B cell (primary cell): ENCODE measurements at regions not wholly inside any gene's neighbourhood (a gene's known extent, or its start where the extent isn't known, plus 50 kb on each side); places are given as distances from the start of the nearest gene placed in this dataset.

ENCODE experiments used
- ATAC-seq: fragments of 200-7000 bp; cut with Tn5 transposase; one replicate; pipeline ENCODE4 v1.10.0; 2021; ENCODE audit warnings: low read depth, mild to moderate bottlenecking, moderate number of reproducible peaks, moderate library complexity
- CTCF ChIA-PET: fragments of 350-600 bp; sonication (Branson Sonifier 250); formaldehyde crosslinking; loops from one replicate; lab custom pipeline; 2021; ENCODE audit warnings: antibody characterized with exemption, inconsistent platforms; lab: Charles Lee
- POLR2A ChIA-PET: fragments of 350-600 bp; sonication (Branson Sonifier 250); formaldehyde crosslinking; loops from one replicate; lab custom pipeline; 2021; ENCODE audit warnings: antibody characterized with exemption; lab: Charles Lee
- DNase-seq: peaks from one replicate; pipeline ENCODE4 v3.0.0; 2013
- H2AFZ ChIP-seq: 2 replicates; pipeline ENCODE4 v1.6.1; 2012; ENCODE audit warnings: mild to moderate bottlenecking, low read depth, low read length; ENCODE audit not compliant: insufficient read depth, poor library complexity, severe bottlenecking
- H3K27ac ChIP-seq, 2 donors: 1 replicate in 1 of 2; 2 replicates in 1 of 2; pipeline ENCODE4 v1.5.1; 2012 to 2013; ENCODE audit warnings: low read length in 2 of 2, mild to moderate bottlenecking in 2 of 2, moderate library complexity in 1 of 2
- H3K27me3 ChIP-seq, 4 experiments: fragments of 200-600 bp in 1 of 4; sonication (generic) in 1 of 4; replicated peaks in 1 of 4; 1 replicate in 2 of 4; 2 replicates in 2 of 4; pipeline versions ENCODE4 v1.6.1 to v1.7.0; 2013 to 2016; ENCODE audit warnings: low read length in 3 of 4, mild to moderate bottlenecking in 2 of 4, mixed read lengths in 1 of 4, moderate library complexity in 1 of 4; ENCODE audit not compliant: insufficient read depth in 4 of 4, control insufficient read depth in 3 of 4; ENCODE audit errors: control extremely low read depth in 1 of 4
- H3K36me3 ChIP-seq, 2 experiments: replicated peaks in 1 of 2; 1 replicate in 1 of 2; 2 replicates in 1 of 2; pipeline versions ENCODE4 v1.6.1 to v1.7.1; 2013; ENCODE audit warnings: low read length in 1 of 2; ENCODE audit not compliant: insufficient read depth in 2 of 2, control insufficient read depth in 1 of 2; ENCODE audit errors: control extremely low read depth in 1 of 2, extremely low read depth in 1 of 2
- H3K4me1 ChIP-seq, 2 donors: fragments of 200-600 bp in 1 of 2; sonication (generic) in 1 of 2; 1 replicate in 1 of 2; 2 replicates in 1 of 2; pipeline versions ENCODE4 v1.5.1 to v1.6.1; 2013 to 2017; ENCODE audit warnings: low read length in 2 of 2; ENCODE audit not compliant: control insufficient read depth in 2 of 2, insufficient read depth in 2 of 2
- H3K4me2 ChIP-seq: replicated peaks from 2 replicates; pipeline ENCODE3; 2012; ENCODE audit warnings: mild to moderate bottlenecking, low read depth, low read length; ENCODE audit not compliant: poor library complexity, severe bottlenecking
- H3K4me3 ChIP-seq, 5 experiments: fragments of 200-600 bp in 1 of 5; sonication (generic) in 1 of 5; 1 replicate in 3 of 5; 2 replicates in 2 of 5; pipeline versions ENCODE4 v1.5.1 to v1.7.0; 2011 to 2016; ENCODE audit warnings: low read length in 4 of 5, mild to moderate bottlenecking in 4 of 5, low read depth in 2 of 5, control low read depth in 1 of 5, moderate library complexity in 1 of 5; ENCODE audit not compliant: insufficient read depth in 1 of 5; ENCODE audit errors: control extremely low read depth in 1 of 5, extremely low read depth in 1 of 5
- H3K79me2 ChIP-seq: fragments of 200-600 bp; sonication (generic); one replicate; pipeline ENCODE4 v1.6.0; 2016; ENCODE audit warnings: low read length; ENCODE audit not compliant: control insufficient read depth, insufficient read depth
- H3K9ac ChIP-seq: fragments of 200-600 bp; sonication (generic); 2 replicates; pipeline ENCODE4 v1.6.1; 2017; ENCODE audit warnings: mild to moderate bottlenecking, low read length, moderate library complexity
- H3K9me3 ChIP-seq, 3 donors: one replicate each; pipeline versions ENCODE4 v1.6.1 to v1.7.1; 2013; ENCODE audit warnings: low read length in 2 of 3; ENCODE audit not compliant: control insufficient read depth in 2 of 3, insufficient read depth in 1 of 3; ENCODE audit errors: control extremely low read depth in 1 of 3
- H4K20me1 ChIP-seq: 2 replicates; pipeline ENCODE4 v1.6.0; 2012; ENCODE audit warnings: mild to moderate bottlenecking, low read length; ENCODE audit not compliant: insufficient read depth, control insufficient read depth, poor library complexity, severe bottlenecking
- H3K27ac Mint-ChIP-seq: one replicate; pipeline ENCODE4 v1.8.0; 2021; ENCODE audit warnings: mixed read lengths
- H3K27me3 Mint-ChIP-seq: one replicate; pipeline ENCODE4 v1.8.0; 2021; ENCODE audit warnings: mixed read lengths
- H3K4me1 Mint-ChIP-seq: one replicate; pipeline ENCODE4 v1.8.0; 2021; ENCODE audit warnings: mixed read lengths
- H3K4me3 Mint-ChIP-seq: one replicate; pipeline ENCODE4 v1.8.0; 2021; ENCODE audit warnings: mixed read lengths
- H3K9me3 Mint-ChIP-seq: one replicate; pipeline ENCODE4 v1.8.0; 2022; ENCODE audit warnings: mixed read lengths; ENCODE audit not compliant: insufficient read depth
- EZH2 ChIP-seq: IDR thresholded peaks from 2 replicates; pipeline ENCODE4 v1.6.1; 2012; ENCODE audit warnings: borderline replicate concordance, low read depth, mild to moderate bottlenecking, moderate library complexity, low read length; ENCODE audit not compliant: insufficient read depth, poor library complexity, severe bottlenecking
- WGBS: methylation state at CpG from one replicate; pipeline ENCODE4 v1.1.5; 2013; ENCODE audit warnings: missing lambda C conversion rate; ENCODE audit not compliant: insufficient coverage; 5-methylcytosine and 5-hydroxymethylcytosine counted together
- intact Hi-C: fragments of 100-400 bp; cut with micrococcal nuclease; formaldehyde crosslinking; loops from one replicate; pipeline ENCODE4 v1.10.0; 2022
- TF ChIP-seq, protein P1 (sequence below): fragments of 200-600 bp; IDR thresholded peaks from one replicate; pipeline ENCODE4 v1.8.0; 2022; ENCODE audit warnings: antibody characterized with exemption, mild to moderate bottlenecking

DNA sequence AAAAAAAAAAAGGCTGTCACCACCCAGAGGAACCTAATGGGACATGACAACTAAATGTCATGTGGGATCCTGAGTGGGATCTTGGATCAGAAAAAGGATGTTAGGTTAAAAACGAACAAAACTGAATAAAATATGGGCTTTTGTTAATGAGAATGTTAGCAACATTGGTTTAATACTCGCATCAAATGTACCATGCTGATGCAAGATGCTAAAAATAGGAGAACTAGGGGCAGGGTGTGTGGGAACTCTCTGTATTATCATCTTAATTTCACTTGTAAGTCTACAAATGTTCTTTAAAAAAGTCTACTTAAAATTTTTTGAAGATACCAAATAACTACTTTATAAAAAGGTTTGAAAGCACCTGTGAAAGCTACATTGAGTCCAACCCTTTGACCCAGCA is 88.8 kb upstream of the PRR5 start:
- Histone ChIP-seq H4K20me1 (no peaks in the 10 kb centered on the region), H3K9me3 (peaks cover 0 to 60% (median 19%) of the 10 kb centered on the region in 3 donors), H3K4me2 (no peak overlapping the region), H2AFZ (no peak overlapping the region), H3K9ac (no peak overlapping the region), H3K79me2 (no peaks in the 10 kb centered on the region), H3K4me3 (no peak overlapping the region), H3K27me3 (peaks cover 0 to 18% (median 1%) of the 10 kb centered on the region in 4 experiments), H3K4me1 (no peaks in the 10 kb centered on the region), H3K36me3 (no peaks in the 10 kb centered on the region), H3K27ac (no peak overlapping the region)
- DNase-seq: no peak
- TF ChIP-seq EZH2: no peak
- TF ChIP-seq, protein P1, sequence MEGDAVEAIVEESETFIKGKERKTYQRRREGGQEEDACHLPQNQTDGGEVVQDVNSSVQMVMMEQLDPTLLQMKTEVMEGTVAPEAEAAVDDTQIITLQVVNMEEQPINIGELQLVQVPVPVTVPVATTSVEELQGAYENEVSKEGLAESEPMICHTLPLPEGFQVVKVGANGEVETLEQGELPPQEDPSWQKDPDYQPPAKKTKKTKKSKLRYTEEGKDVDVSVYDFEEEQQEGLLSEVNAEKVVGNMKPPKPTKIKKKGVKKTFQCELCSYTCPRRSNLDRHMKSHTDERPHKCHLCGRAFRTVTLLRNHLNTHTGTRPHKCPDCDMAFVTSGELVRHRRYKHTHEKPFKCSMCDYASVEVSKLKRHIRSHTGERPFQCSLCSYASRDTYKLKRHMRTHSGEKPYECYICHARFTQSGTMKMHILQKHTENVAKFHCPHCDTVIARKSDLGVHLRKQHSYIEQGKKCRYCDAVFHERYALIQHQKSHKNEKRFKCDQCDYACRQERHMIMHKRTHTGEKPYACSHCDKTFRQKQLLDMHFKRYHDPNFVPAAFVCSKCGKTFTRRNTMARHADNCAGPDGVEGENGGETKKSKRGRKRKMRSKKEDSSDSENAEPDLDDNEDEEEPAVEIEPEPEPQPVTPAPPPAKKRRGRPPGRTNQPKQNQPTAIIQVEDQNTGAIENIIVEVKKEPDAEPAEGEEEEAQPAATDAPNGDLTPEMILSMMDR: no peak
- no peak overlapping the region for H3K27ac Mint-ChIP-seq
- no peaks in the 10 kb centered on the region for H3K4me1 Mint-ChIP-seq
- ChIA-PET POLR2A (no interaction called here), CTCF (no interaction called here)
- WGBS: 40% methylated on average over 1 of the region's 2 CpGs
- peaks cover 4% of the 10 kb centered on the region for H3K27me3 Mint-ChIP-seq
- H3K4me3 Mint-ChIP-seq: no peak overlapping the region
- ATAC-seq: no peak
- intact Hi-C loops: no loop called here
- H3K9me3 Mint-ChIP-seq: peaks cover 5% of the 10 kb centered on the region

DNA sequence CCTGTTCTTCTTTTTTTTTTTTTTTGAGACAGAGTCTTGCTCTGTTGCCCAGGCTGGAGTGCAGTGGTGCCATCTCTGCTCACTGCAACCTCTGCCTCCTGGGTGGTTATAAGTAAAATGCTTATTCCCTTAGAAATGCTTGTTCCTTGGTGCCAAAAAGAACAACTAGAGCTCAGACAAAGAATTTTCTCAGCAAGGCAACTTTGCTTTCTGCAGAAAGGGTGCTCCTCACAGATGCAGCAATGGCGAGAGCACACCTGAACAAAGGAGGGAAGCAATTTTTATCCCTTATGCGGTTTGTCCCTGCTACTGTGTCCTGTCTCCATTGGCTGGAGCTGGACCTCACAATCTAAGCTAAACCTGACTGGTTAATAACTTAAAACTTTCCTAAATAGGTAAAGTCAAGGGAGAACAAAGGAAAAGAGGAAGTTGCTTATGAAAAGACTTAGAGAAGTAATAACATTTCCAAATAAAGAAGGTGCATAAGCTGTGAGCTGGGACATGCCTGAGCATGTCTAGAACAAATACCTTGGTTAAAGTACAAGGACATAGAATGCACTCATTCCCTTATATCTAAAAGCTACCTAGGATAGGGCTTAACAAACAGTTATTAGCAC is 90.0 kb upstream of the PRR5 start:
- no peak for TF ChIP-seq EZH2
- TF ChIP-seq, protein P1: no peak
- Mint-ChIP-seq H3K27ac (no peak overlapping the region), H3K27me3 (peaks cover 4% of the 10 kb centered on the region), H3K4me3 (no peak overlapping the region), H3K4me1 (no peaks in the 10 kb centered on the region), H3K9me3 (peaks cover 5% of the 10 kb centered on the region)
- POLR2A ChIA-PET: no interaction called here
- intact Hi-C loops: no loop called here
- Histone ChIP-seq H2AFZ (no peak overlapping the region), H3K79me2 (no peaks in the 10 kb centered on the region), H3K4me1 (no peaks in the 10 kb centered on the region), H3K36me3 (no peaks in the 10 kb centered on the region), H3K4me2 (no peak overlapping the region), H3K4me3 (no peak overlapping the region), H3K9me3 (peaks cover 0 to 60% (median 19%) of the 10 kb centered on the region in 3 donors), H3K27me3 (peaks cover 0 to 16% (median 0%) of the 10 kb centered on the region in 4 experiments), H3K27ac (no peak overlapping the region), H3K9ac (no peak overlapping the region), H4K20me1 (no peaks in the 10 kb centered on the region)
- no peak for DNase-seq
- WGBS: 88% methylated on average over 1 of the region's 2 CpGs
- CTCF ChIA-PET: no interaction called here
- ATAC-seq: no peak
